HG02981 (cell line): ENCODE measurements at regions not wholly inside any gene's neighbourhood (a gene's known extent, or its start where the extent isn't known, plus 50 kb on each side); places are given as distances from the start of the nearest gene placed in this dataset.
"Not testable (repeated sequence)": the region's sequence is repeated elsewhere in the genome, so short reads cannot be mapped to it uniquely, and the experiment has no call there.

ENCODE experiments used
- ATAC-seq: cut with Tn5 transposase; IDR thresholded peaks from one replicate; pipeline ENCODE4 v1.9.1; 2021; ENCODE audit warnings: mild to moderate bottlenecking, moderate library complexity; ENCODE audit not compliant: unreplicated experiment

DNA sequence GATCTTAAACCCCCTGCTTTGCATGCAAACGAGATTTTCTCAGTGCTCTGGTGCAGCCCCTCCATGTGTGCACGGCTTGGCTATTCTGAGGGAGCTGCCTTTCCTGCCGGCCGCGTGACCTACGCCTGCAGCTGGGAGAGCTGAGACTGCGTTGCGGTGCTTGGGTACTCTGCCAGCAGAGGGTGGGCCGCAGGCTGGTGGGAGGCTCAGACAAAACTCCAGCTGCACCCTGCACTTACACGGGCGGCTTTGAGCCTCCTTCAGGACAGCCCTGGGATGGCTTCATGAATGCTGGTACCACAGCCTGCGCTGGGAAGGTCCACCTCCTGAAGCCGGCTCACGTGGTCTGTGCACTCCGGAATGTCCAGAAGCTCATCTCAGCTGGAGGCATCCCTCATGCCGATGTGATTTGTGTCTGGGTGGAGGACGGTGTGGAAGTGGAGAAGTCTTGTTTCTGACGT, 223.7 kb downstream of the DLL1 start:
- no peak for ATAC-seq

- no peak for ATAC-seq
Observed at GRCh38 chr6:170066679-170067078, 224.2 kb downstream of the DLL1 start.

GRCh38 chr6:170063851-170064602, 226.9 kb downstream of the DLL1 start:
- no peak for ATAC-seq

- ATAC-seq, result no peak
Observed at GRCh38 chr6:170063431-170063830, 227.4 kb downstream of the DLL1 start.

DNA sequence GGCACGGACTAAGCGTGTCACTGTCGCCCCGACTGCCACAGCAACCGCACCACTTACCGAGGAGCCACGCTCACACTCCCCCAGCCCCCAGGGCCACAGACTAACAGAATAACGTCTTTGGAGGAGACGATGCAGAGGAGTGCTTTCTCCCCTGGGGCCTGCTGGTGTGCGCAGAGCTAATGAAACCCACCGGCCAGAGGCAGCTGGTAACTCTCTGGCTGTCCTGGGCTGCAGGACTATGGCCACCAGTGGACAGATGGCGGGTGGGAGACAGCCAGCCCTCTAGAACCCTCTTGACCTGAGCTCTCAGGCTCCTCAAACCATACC, 228.0 kb downstream of the DLL1 start:
- no peak for ATAC-seq

- ATAC-seq, result no peak
Observed at GRCh38 chr6:170062209-170062914, 228.5 kb downstream of the DLL1 start.

GRCh38 chr6:170058878-170059485, 231.9 kb downstream of the DLL1 start:
- no peak for ATAC-seq

- ATAC-seq, result no peak
Observed at GRCh38 chr6:170057961-170058877, 232.7 kb downstream of the DLL1 start.

DNA sequence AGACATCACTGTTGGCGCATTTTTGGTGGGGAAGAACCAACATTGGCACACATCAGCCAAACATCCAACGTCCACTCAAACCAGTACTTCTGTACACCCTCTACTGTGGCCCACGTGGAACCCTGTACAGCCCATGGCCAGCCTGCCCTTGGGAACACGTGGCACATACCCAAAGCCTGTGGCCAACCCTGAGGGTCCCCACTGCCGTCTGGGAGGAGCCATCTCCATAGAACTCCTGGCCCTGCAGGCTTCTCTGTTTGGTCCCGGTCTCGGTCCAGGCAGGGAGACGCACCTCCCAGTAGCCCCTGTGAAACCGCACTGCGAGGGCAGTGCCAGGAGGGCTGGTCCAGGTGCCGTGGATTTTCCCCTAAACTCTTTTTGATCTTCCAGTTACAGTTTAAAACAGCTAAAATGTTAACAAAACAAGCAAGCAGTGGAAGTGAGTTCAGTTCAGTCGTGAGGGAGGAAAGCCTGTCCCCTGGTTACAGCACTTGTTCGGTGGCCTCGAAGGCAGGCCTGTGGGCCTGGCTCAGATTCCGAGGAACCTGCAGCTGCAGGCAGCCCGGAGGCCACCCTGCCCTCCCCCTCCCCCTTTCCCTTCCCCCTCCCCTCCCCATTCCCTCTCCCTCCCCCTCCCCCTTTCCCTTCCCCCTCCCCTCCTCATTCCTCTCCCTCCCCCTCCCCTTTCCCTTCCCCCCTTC, 233.7 kb downstream of the DLL1 start:
- ATAC-seq, result no peak

- ATAC-seq, result no peak
Observed at GRCh38 chr6:170056278-170056711, 234.6 kb downstream of the DLL1 start.

- not testable (repeated sequence) for ATAC-seq
Observed at GRCh38 chr6:170055797-170056196, 235.1 kb downstream of the DLL1 start.

GRCh38 chr6:170053966-170054661, 236.8 kb downstream of the DLL1 start:
- no peak for ATAC-seq

- ATAC-seq, result no peak
Observed at GRCh38 chr6:170052991-170053821, 237.7 kb downstream of the DLL1 start.

- no peak for ATAC-seq
Observed at GRCh38 chr6:170051229-170052172, 239.4 kb downstream of the DLL1 start.

DNA sequence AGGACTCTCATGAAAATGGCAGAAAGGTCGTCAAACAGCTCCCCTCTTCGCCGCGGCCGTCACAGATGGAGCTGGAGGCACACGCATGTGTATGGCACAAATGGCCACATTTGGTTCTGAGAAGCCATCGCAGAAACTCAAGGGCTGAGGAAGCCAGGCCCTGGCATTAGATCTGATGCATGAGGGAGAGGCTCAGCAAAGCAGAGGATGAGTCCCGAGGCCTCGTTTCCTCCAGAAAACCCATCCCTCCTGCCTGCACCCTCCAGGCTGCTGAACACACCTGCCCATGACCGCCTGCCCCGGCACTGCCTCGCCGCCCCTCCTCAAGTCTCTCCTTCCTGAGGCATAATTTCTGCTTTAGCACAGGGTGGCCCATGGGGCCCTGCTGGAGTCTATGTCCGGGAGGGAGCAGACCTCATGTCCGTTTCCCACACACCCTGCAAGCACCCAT, 240.3 kb downstream of the DLL1 start:
- no peak for ATAC-seq

DNA sequence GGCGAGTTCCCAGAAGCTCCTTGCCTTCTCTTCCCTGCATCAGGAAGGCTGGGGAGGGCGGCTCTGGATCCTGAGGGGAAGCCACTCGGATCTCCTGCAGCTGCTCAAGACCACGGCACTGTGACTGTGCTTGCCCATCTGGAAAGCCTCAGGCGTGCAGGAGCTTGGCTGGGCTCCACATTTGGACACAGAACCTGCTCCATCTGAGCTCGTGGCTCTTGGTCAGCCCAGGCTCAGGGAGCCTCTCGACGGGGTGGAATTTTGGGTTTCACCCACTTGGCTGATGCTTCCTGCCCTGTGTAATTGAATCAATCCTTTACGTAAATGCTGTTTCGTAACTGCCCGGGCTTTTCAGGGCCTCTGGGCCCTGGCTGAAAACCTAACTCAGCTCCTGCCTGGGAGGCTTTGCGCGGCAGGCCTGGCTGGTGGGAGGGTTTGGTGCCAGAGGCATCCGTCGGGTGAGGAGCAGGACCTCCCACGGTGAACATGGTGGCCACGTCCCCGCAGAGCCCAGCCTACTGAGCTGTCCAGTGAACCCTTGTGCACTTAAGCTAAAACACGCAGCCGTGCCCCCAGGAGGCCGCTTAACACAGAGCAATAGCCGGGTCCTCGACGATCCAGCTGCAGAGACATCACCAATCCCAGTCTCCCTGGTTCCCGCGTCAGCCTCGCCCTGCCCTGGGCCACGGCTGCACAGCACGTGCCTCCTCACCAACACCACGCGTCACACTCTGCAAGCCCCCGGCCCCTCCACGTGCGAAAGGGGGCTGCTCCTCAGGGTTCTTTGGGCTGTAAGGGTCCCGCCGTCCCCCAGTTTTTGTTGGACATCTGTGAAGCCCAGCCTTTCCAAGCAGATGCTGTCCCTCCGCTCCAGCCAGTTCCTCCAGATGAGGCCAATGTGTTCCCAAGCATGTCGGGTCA, 241.0 kb downstream of the DLL1 start:
- ATAC-seq, result no peak
